Hepatocyte (in vitro differentiated cells): ENCODE measurements at regions not wholly inside any gene's neighbourhood (a gene's known extent, or its start where the extent isn't known, plus 50 kb on each side); places are given as distances from the start of the nearest gene placed in this dataset.

Experiments used
- DNase-seq: peaks from one replicate; pipeline ENCODE4 v3.0.0-alpha.2; 2016; ENCODE audit warnings: low spot score
- H2AFZ ChIP-seq: fragments of 200-600 bp; sonication (generic); 2 replicates; pipeline ENCODE4 v1.6.0; 2016; ENCODE audit warnings: antibody characterized with exemption, mild to moderate bottlenecking
- H3K27ac ChIP-seq: fragments of 200-600 bp; sonication (generic); 2 replicates; pipeline ENCODE4 v1.5.1; 2016; ENCODE audit warnings: mild to moderate bottlenecking
- H3K27me3 ChIP-seq: fragments of 200-600 bp; sonication (generic); 2 replicates; pipeline ENCODE4 v1.6.1; 2016
- H3K36me3 ChIP-seq: fragments of 200-600 bp; sonication (generic); replicated peaks from 2 replicates; pipeline ENCODE4 v1.5.1; 2016; ENCODE audit warnings: low read depth; ENCODE audit not compliant: insufficient read depth
- H3K4me1 ChIP-seq: fragments of 200-600 bp; sonication (generic); 2 replicates; pipeline ENCODE4 v1.5.1; 2016; ENCODE audit warnings: mild to moderate bottlenecking, moderate library complexity; ENCODE audit not compliant: insufficient read depth
- H3K4me2 ChIP-seq: fragments of 200-600 bp; sonication (generic); 2 replicates; pipeline ENCODE4 v1.6.0; 2016
- H3K4me3 ChIP-seq: fragments of 200-600 bp; sonication (generic); 2 replicates; pipeline ENCODE4 v1.5.1; 2016; ENCODE audit warnings: mild to moderate bottlenecking
- H3K79me2 ChIP-seq: fragments of 200-600 bp; sonication (generic); 2 replicates; pipeline ENCODE4 v1.6.0; 2017; ENCODE audit warnings: mild to moderate bottlenecking
- H3K9me2 ChIP-seq: fragments of 200-600 bp; sonication (generic); replicated peaks from 2 replicates; pipeline ENCODE4 v1.6.0; 2017; ENCODE audit warnings: mild to moderate bottlenecking; ENCODE audit not compliant: insufficient read depth
- H3K9me3 ChIP-seq: fragments of 200-600 bp; sonication (generic); 2 replicates; pipeline ENCODE4 v1.5.1; 2016; ENCODE audit warnings: low read depth, mild to moderate bottlenecking
- H4K20me1 ChIP-seq: fragments of 200-600 bp; sonication (generic); 2 replicates; pipeline ENCODE4 v1.6.0; 2016; ENCODE audit warnings: mild to moderate bottlenecking; ENCODE audit not compliant: insufficient read depth, poor library complexity, severe bottlenecking
- EZH2 ChIP-seq: fragments of 200-600 bp; sonication (generic); IDR thresholded peaks from 2 replicates; pipeline ENCODE4 v1.6.1; 2016; ENCODE audit warnings: antibody characterized with exemption, mild to moderate bottlenecking, borderline replicate concordance
- EZH2phosphoT487 ChIP-seq: fragments of 200-600 bp; sonication (generic); IDR thresholded peaks from one replicate; pipeline ENCODE4 v1.6.1; 2018; ENCODE audit warnings: antibody characterized with exemption, mild to moderate bottlenecking, low read depth, moderate library complexity; ENCODE audit not compliant: unreplicated experiment, severe bottlenecking
- WGBS: methylation state at CpG from one replicate; pipeline ENCODE4 v1.1.6; 2016; ENCODE audit warnings: low lambda C conversion rate; ENCODE audit errors: missing lambda C conversion rate; 5-methylcytosine and 5-hydroxymethylcytosine counted together
- TF ChIP-seq, protein P1 (sequence below): fragments of 200-600 bp; sonication (generic); IDR thresholded peaks from 2 replicates; pipeline ENCODE4 v1.5.1; 2016; ENCODE audit warnings: antibody characterized with exemption, mild to moderate bottlenecking; ENCODE audit not compliant: poor library complexity

DNA sequence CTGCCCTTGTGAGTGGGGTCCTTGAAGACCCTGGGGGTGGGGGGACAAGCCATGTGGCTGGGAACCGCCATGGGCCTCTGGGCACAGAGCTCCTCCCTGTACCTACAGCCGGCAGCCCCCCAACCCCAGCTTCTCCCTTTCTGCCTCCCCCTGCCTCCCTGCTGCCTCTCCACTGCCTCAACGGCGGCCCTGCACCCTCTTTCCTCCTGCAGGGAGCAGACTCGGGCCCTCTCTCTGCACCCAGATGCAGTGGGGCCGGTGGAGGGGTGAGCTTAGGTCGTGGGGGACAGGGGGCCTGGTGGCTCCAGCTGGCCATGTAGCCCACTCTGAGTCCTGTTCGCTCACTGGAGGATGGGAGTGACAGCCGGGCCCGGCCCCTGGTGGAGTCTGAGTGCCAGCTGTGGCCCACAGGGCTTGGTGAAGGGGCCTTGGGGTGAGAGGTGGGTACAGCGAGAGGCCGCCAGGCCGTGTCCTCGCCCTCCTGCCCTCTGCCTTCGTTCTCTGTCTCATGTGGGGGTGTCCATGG is 139.3 kb upstream of the COL5A1 start:
- no peaks in the 10 kb centered on the region for H3K36me3 ChIP-seq
- H3K4me3 ChIP-seq: no peak overlapping the region
- H3K9me2 ChIP-seq: no peaks in the 10 kb centered on the region
- peaks cover 15% of the 10 kb centered on the region for H3K4me1 ChIP-seq
- H2AFZ ChIP-seq: no peak overlapping the region
- no peak for DNase-seq
- no peaks in the 10 kb centered on the region for H3K9me3 ChIP-seq
- H3K4me2 ChIP-seq: no peak overlapping the region
- TF ChIP-seq EZH2 (no peak), EZH2phosphoT487 (no peak)
- TF ChIP-seq, protein P1, sequence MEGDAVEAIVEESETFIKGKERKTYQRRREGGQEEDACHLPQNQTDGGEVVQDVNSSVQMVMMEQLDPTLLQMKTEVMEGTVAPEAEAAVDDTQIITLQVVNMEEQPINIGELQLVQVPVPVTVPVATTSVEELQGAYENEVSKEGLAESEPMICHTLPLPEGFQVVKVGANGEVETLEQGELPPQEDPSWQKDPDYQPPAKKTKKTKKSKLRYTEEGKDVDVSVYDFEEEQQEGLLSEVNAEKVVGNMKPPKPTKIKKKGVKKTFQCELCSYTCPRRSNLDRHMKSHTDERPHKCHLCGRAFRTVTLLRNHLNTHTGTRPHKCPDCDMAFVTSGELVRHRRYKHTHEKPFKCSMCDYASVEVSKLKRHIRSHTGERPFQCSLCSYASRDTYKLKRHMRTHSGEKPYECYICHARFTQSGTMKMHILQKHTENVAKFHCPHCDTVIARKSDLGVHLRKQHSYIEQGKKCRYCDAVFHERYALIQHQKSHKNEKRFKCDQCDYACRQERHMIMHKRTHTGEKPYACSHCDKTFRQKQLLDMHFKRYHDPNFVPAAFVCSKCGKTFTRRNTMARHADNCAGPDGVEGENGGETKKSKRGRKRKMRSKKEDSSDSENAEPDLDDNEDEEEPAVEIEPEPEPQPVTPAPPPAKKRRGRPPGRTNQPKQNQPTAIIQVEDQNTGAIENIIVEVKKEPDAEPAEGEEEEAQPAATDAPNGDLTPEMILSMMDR: no peak
- WGBS: 88% methylated on average over 10 of the region's 15 CpGs
- H3K27ac ChIP-seq: peak overlapping the region; percentile 92
- no peaks in the 10 kb centered on the region for H3K27me3 ChIP-seq
- H3K79me2 ChIP-seq: no peaks in the 10 kb centered on the region
- no peaks in the 10 kb centered on the region for H4K20me1 ChIP-seq

GRCh38 chr9:134502809-134503211 is 138.8 kb upstream of the COL5A1 start:
- DNase-seq: peak; percentile 94
- no peak overlapping the region for H3K4me2 ChIP-seq
- H3K9me2 ChIP-seq: no peaks in the 10 kb centered on the region
- no peaks in the 10 kb centered on the region for H3K27me3 ChIP-seq
- no peaks in the 10 kb centered on the region for H3K36me3 ChIP-seq
- peaks cover 15% of the 10 kb centered on the region for H3K4me1 ChIP-seq
- H3K4me3 ChIP-seq: no peak overlapping the region
- no peaks in the 10 kb centered on the region for H3K79me2 ChIP-seq
- H3K9me3 ChIP-seq: no peaks in the 10 kb centered on the region
- no peak for TF ChIP-seq EZH2phosphoT487
- TF ChIP-seq EZH2: no peak
- TF ChIP-seq, protein P1: no peak
- H2AFZ ChIP-seq: no peak overlapping the region
- H3K27ac ChIP-seq: peak overlapping the region; percentile 92
- no peaks in the 10 kb centered on the region for H4K20me1 ChIP-seq
- 53% methylated on average over 14 of the region's 15 CpGs for WGBS

GRCh38 chr9:134503301-134504105 is 138.1 kb upstream of the COL5A1 start:
- H2AFZ ChIP-seq: no peak overlapping the region
- TF ChIP-seq EZH2phosphoT487 (no peak), EZH2 (no peak)
- TF ChIP-seq, protein P1: no peak
- 90% methylated on average over 9 of the region's 9 CpGs for WGBS

More at GRCh38 chr9:134503301-134504105, 138.1 kb upstream of the COL5A1 start:
- Histone ChIP-seq H3K4me3 (no peak overlapping the region), H3K27ac (peak overlapping the region; percentile 88), H3K9me3 (no peaks in the 10 kb centered on the region), H3K79me2 (no peaks in the 10 kb centered on the region), H3K4me2 (no peak overlapping the region), H3K4me1 (peaks cover 15% of the 10 kb centered on the region), H3K9me2 (no peaks in the 10 kb centered on the region), H3K27me3 (no peaks in the 10 kb centered on the region), H4K20me1 (no peaks in the 10 kb centered on the region), H3K36me3 (no peaks in the 10 kb centered on the region)
- DNase-seq: no peak
